ENCODE measurements at regions not wholly inside any gene's neighbourhood (a gene's known extent, or its start where the extent isn't known, plus 50 kb on each side); places are given as distances from the start of the nearest gene placed in this dataset.

- no peak overlapping the region for H2AFZ ChIP-seq (ENCODE audit: insufficient read depth, low read depth, low read length, poor library complexity, severe bottlenecking)
- intact Hi-C loops (cut with micrococcal nuclease), result no loop called here
- H3K9ac ChIP-seq (ENCODE audit: low read length), result no peak overlapping the region
- H3K9me3 Mint-ChIP-seq (ENCODE audit: insufficient read depth), result no peaks in the 10 kb centered on the region
- DNase-seq, result no peak
- no peak for ATAC-seq (ENCODE audit: low read depth)
- TF ChIP-seq EZH2 (IDR thresholded peaks at IDR 0.05; ENCODE audit: borderline replicate concordance, insufficient read depth, low read depth, low read length, poor library complexity, severe bottlenecking), result no peak
- TF ChIP-seq, protein P1, sequence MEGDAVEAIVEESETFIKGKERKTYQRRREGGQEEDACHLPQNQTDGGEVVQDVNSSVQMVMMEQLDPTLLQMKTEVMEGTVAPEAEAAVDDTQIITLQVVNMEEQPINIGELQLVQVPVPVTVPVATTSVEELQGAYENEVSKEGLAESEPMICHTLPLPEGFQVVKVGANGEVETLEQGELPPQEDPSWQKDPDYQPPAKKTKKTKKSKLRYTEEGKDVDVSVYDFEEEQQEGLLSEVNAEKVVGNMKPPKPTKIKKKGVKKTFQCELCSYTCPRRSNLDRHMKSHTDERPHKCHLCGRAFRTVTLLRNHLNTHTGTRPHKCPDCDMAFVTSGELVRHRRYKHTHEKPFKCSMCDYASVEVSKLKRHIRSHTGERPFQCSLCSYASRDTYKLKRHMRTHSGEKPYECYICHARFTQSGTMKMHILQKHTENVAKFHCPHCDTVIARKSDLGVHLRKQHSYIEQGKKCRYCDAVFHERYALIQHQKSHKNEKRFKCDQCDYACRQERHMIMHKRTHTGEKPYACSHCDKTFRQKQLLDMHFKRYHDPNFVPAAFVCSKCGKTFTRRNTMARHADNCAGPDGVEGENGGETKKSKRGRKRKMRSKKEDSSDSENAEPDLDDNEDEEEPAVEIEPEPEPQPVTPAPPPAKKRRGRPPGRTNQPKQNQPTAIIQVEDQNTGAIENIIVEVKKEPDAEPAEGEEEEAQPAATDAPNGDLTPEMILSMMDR (IDR thresholded peaks at IDR 0.05), result no peak
- no peaks in the 10 kb centered on the region for H3K27me3 Mint-ChIP-seq
- H3K36me3 ChIP-seq (replicated peaks in 1 of 2; ENCODE audit: control extremely low read depth in 1 of 2, control insufficient read depth in 1 of 2, extremely low read depth in 1 of 2, insufficient read depth in 2 of 2, low read length in 1 of 2), result no peaks in the 10 kb centered on the region
- POLR2A ChIA-PET, result no interaction called here
- 87% methylated on average over 12 of the region's 19 CpGs for WGBS (ENCODE audit: insufficient coverage)
- H3K4me2 ChIP-seq (replicated peaks; ENCODE audit: low read depth, low read length, poor library complexity, severe bottlenecking), result no peak overlapping the region
- H3K4me1 ChIP-seq (ENCODE audit: control insufficient read depth in 2 of 2, insufficient read depth in 2 of 2, low read length in 2 of 2), result no peaks in the 10 kb centered on the region
- no peak overlapping the region for H3K27ac ChIP-seq (ENCODE audit: low read length in 2 of 2)
- no peak overlapping the region for H3K4me3 Mint-ChIP-seq
- no peaks in the 10 kb centered on the region for H3K79me2 ChIP-seq (ENCODE audit: control insufficient read depth, insufficient read depth, low read length)
- no peak overlapping the region for H3K27ac Mint-ChIP-seq
- peaks cover 0 to 6% (median 0%) of the 10 kb centered on the region in 4 experiments for H3K27me3 ChIP-seq (replicated peaks in 1 of 4; ENCODE audit: control extremely low read depth in 1 of 4, control insufficient read depth in 3 of 4, insufficient read depth in 4 of 4, low read length in 3 of 4)
- H3K4me3 ChIP-seq (ENCODE audit: control extremely low read depth in 1 of 5, extremely low read depth in 1 of 5, insufficient read depth in 1 of 5, low read depth in 2 of 5, low read length in 4 of 5), result no peak overlapping the region
- H4K20me1 ChIP-seq (ENCODE audit: control insufficient read depth, insufficient read depth, low read length, poor library complexity, severe bottlenecking), result no peaks in the 10 kb centered on the region
- CTCF ChIA-PET, result no interaction called here
- H3K4me1 Mint-ChIP-seq, result no peaks in the 10 kb centered on the region
- peaks cover 0 to 3% (median 0%) of the 10 kb centered on the region in 3 donors for H3K9me3 ChIP-seq (ENCODE audit: control extremely low read depth in 1 of 3, control insufficient read depth in 2 of 3, insufficient read depth in 1 of 3, low read length in 2 of 3)
Measured at GRCh38 chr10:2908851-2909630, 158.3 kb upstream of the PFKP start.

DNA sequence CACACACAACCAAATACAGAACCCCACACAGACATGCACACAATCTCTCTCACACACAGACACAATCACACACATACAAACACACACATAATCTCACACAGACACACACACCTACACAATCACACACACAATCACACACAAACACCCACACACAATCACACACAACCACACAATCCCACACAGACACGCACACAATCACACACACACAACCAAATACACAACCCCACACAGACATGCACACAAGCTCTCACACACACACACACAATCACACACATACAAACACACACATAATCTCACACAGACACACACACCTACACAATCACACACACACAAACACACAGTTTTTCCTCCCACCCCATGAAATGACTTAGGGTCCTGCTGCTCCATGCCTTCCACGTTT, 160.4 kb upstream of the PFKP start:
- 80% methylated on average over 2 of the region's 2 CpGs for WGBS (ENCODE audit: insufficient coverage)
- CTCF ChIA-PET, result no interaction called here
- no peaks in the 10 kb centered on the region for H4K20me1 ChIP-seq (ENCODE audit: control insufficient read depth, insufficient read depth, low read length, poor library complexity, severe bottlenecking)
- H3K4me1 ChIP-seq (ENCODE audit: control insufficient read depth in 2 of 2, insufficient read depth in 2 of 2, low read length in 2 of 2), result no peaks in the 10 kb centered on the region
- H3K4me2 ChIP-seq (replicated peaks; ENCODE audit: low read depth, low read length, poor library complexity, severe bottlenecking), result no peak overlapping the region
- Mint-ChIP-seq H3K4me1 (no peaks in the 10 kb centered on the region), H3K27me3 (peaks cover 6% of the 10 kb centered on the region), H3K27ac (no peak overlapping the region), H3K4me3 (no peak overlapping the region), H3K9me3 (ENCODE audit: insufficient read depth) (no peaks in the 10 kb centered on the region)
- ATAC-seq (ENCODE audit: low read depth), result no peak
- no peaks in the 10 kb centered on the region for H3K36me3 ChIP-seq (replicated peaks in 1 of 2; ENCODE audit: control extremely low read depth in 1 of 2, control insufficient read depth in 1 of 2, extremely low read depth in 1 of 2, insufficient read depth in 2 of 2, low read length in 1 of 2)
- H3K27ac ChIP-seq (ENCODE audit: low read length in 2 of 2), result no peak overlapping the region
- H2AFZ ChIP-seq (ENCODE audit: insufficient read depth, low read depth, low read length, poor library complexity, severe bottlenecking), result no peak overlapping the region
- DNase-seq, result no peak
- no peak for TF ChIP-seq EZH2 (IDR thresholded peaks at IDR 0.05; ENCODE audit: borderline replicate concordance, insufficient read depth, low read depth, low read length, poor library complexity, severe bottlenecking)
- TF ChIP-seq, protein P1 (IDR thresholded peaks at IDR 0.05), result no peak
- no peak overlapping the region for H3K4me3 ChIP-seq (ENCODE audit: control extremely low read depth in 1 of 5, extremely low read depth in 1 of 5, insufficient read depth in 1 of 5, low read depth in 2 of 5, low read length in 4 of 5)
- H3K79me2 ChIP-seq (ENCODE audit: control insufficient read depth, insufficient read depth, low read length), result no peaks in the 10 kb centered on the region
- H3K9ac ChIP-seq (ENCODE audit: low read length), result no peak overlapping the region
- peaks cover 0 to 3% (median 0%) of the 10 kb centered on the region in 3 donors for H3K9me3 ChIP-seq (ENCODE audit: control extremely low read depth in 1 of 3, control insufficient read depth in 2 of 3, insufficient read depth in 1 of 3, low read length in 2 of 3)
- POLR2A ChIA-PET, result no interaction called here
- intact Hi-C loops (cut with micrococcal nuclease), result no loop called here
- peaks cover 0 to 2% (median 0%) of the 10 kb centered on the region in 4 experiments for H3K27me3 ChIP-seq (replicated peaks in 1 of 4; ENCODE audit: control extremely low read depth in 1 of 4, control insufficient read depth in 3 of 4, insufficient read depth in 4 of 4, low read length in 3 of 4)

Measured in B cell (primary cell).